Colonic mucosa (tissue), 4 donors: ENCODE measurements at regions not wholly inside any gene's neighbourhood (a gene's known extent, or its start where the extent isn't known, plus 50 kb on each side); places are given as distances from the start of the nearest gene placed in this dataset.

ENCODE experiments used
- DNase-seq: peaks from one replicate; pipeline ENCODE4 v3.0.0-alpha.2; 2020
- H3K27ac ChIP-seq: fragments of 200-600 bp; one replicate; pipeline ENCODE4 v1.8.0; 2021
- H3K27me3 ChIP-seq: fragments of 200-600 bp; one replicate; pipeline ENCODE4 v1.8.0; 2021
- H3K36me3 ChIP-seq: fragments of 200-600 bp; one replicate; pipeline ENCODE4 v1.8.0; 2021
- H3K4me1 ChIP-seq: fragments of 200-600 bp; one replicate; pipeline ENCODE4 v1.8.0; 2021; ENCODE audit warnings: mild to moderate bottlenecking
- H3K4me3 ChIP-seq: fragments of 200-600 bp; one replicate; pipeline ENCODE4 v1.8.0; 2021
- H3K9ac ChIP-seq, 2 donors: one replicate each; pipeline ENCODE4 v1.7.0; 2013; ENCODE audit warnings: control low read depth in 2 of 2, low read depth in 2 of 2, low read length in 2 of 2
- H3K9me3 ChIP-seq: fragments of 200-600 bp; one replicate; pipeline ENCODE4 v1.8.0; 2021
- CTCF ChIP-seq: fragments of 200-600 bp; IDR thresholded peaks from one replicate; pipeline ENCODE4 v1.8.0; 2022; ENCODE audit warnings: antibody characterized with exemption, mild to moderate bottlenecking
- intact Hi-C: fragments of 100-400 bp; cut with DNase I; formaldehyde crosslinking; loops from one replicate; pipeline ENCODE4 v1.14.1; 2022
- donor health status: healthy.
- donor health status: DM: no; HTN: no; CAD: no.
- donor health status: DM: no; HTN: no; CAD: no.

- no peak overlapping the region for H3K9ac ChIP-seq
- DNase-seq = no peak
- no peaks in the 10 kb centered on the region for H3K4me1 ChIP-seq
- H3K4me3 ChIP-seq = no peak overlapping the region
- no peaks in the 10 kb centered on the region for H3K27me3 ChIP-seq
- intact Hi-C loops = no loop called here
- no peak for TF ChIP-seq CTCF
- H3K9me3 ChIP-seq = no peaks in the 10 kb centered on the region
- H3K36me3 ChIP-seq = no peaks in the 10 kb centered on the region
- no peak overlapping the region for H3K27ac ChIP-seq
These were observed 206.3 kb upstream of the BLID start for GRCh38 chr11:122322329-122322728.

- Histone ChIP-seq H3K9me3 (no peaks in the 10 kb centered on the region), H3K27ac (no peak overlapping the region), H3K4me3 (no peak overlapping the region), H3K27me3 (no peaks in the 10 kb centered on the region), H3K36me3 (no peaks in the 10 kb centered on the region), H3K9ac (no peak overlapping the region), H3K4me1 (no peaks in the 10 kb centered on the region)
- DNase-seq = no peak
- no peak for TF ChIP-seq CTCF
- intact Hi-C loops = no loop called here
These were observed 204.7 kb upstream of the BLID start for GRCh38 chr11:122320671-122321070.

- no peaks in the 10 kb centered on the region for H3K9me3 ChIP-seq
- H3K27ac ChIP-seq = no peak overlapping the region
- TF ChIP-seq CTCF = no peak
- no peaks in the 10 kb centered on the region for H3K36me3 ChIP-seq
- H3K4me3 ChIP-seq = no peak overlapping the region
- H3K4me1 ChIP-seq = no peaks in the 10 kb centered on the region
- DNase-seq = no peak
- H3K27me3 ChIP-seq = no peaks in the 10 kb centered on the region
- H3K9ac ChIP-seq = no peak overlapping the region
- intact Hi-C loops = no loop called here
These were observed 203.9 kb upstream of the BLID start for GRCh38 chr11:122319691-122320620.

- no peak for TF ChIP-seq CTCF
- Histone ChIP-seq H3K9me3 (no peaks in the 10 kb centered on the region), H3K9ac (no peak overlapping the region), H3K4me3 (no peak overlapping the region), H3K4me1 (no peaks in the 10 kb centered on the region), H3K36me3 (no peaks in the 10 kb centered on the region), H3K27me3 (no peaks in the 10 kb centered on the region), H3K27ac (no peak overlapping the region)
- DNase-seq = no peak
- intact Hi-C loops = no loop called here
These were observed 203.1 kb upstream of the BLID start for GRCh38 chr11:122319085-122319484.

- no peak for TF ChIP-seq CTCF
- DNase-seq = no peak
- no peaks in the 10 kb centered on the region for H3K36me3 ChIP-seq
- H3K9me3 ChIP-seq = no peaks in the 10 kb centered on the region
- no peak overlapping the region for H3K4me3 ChIP-seq
- no peak overlapping the region for H3K9ac ChIP-seq
- no peak overlapping the region for H3K27ac ChIP-seq
- H3K27me3 ChIP-seq = no peaks in the 10 kb centered on the region
- no peaks in the 10 kb centered on the region for H3K4me1 ChIP-seq
- intact Hi-C loops = no loop called here
These were observed 201.3 kb upstream of the BLID start for GRCh38 chr11:122317305-122317704.
